ENCODE measurements at regions not wholly inside any gene's neighbourhood (a gene's known extent, or its start where the extent isn't known, plus 50 kb on each side); places are given as distances from the start of the nearest gene placed in this dataset.

DNA sequence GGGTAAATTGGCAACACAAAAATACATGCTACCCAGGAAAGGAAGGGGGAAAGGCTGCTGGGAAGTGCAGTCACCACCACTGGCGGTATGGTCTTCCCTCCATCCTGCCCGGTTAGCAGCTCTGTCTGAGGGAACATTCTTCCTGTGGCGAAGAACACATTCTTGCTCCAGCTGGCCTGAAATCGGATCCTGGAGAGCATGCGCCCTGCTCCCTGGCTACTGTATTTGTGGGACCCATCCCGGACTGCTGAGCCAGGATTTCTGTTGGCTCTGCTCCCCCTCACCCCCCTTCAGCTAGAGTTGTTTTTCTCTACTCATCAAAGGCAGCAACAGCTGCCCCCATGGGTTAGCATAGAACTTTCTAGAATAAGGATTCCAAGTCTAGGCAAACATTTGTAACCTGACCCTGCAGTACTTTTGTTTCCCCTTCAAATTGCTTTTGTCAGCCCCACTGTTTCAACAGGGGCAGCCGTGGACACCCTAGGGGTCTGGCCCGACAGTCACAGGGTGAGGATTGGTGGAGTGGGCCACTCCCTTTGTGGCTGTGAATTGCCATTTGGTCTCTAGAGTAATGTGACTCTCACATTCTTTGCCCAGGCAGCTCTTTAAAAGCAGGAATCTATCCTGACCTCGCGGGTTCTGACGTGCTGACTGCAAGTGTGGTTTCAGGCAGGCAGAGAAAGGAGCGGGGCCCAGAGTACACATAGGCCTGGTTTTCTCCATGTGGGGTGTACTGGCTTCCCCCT is 157.7 kb downstream of the TOMM20 start (continued):
- TF ChIP-seq ZNF230 (CRISPR knock-in tag; IDR thresholded peaks at IDR 0.05) (no peak), ARID3A (IDR thresholded peaks at IDR 0.05; ENCODE audit: low read depth, low read length) (no peak), FOXJ3 (CRISPR knock-in tag; IDR thresholded peaks at IDR 0.05; ENCODE audit: borderline replicate concordance) (no peak), SIN3A (IDR thresholded peaks at IDR 0.05; ENCODE audit: borderline replicate concordance, low read depth, low read length) (no peak), ZMAT5 (CRISPR knock-in tag; IDR thresholded peaks at IDR 0.05; ENCODE audit: borderline replicate concordance, low read depth) (no peak), ZNF451 (CRISPR knock-in tag; IDR thresholded peaks at IDR 0.05) (no peak), EP300 (IDR thresholded peaks at IDR 0.05; ENCODE audit: low read depth in 2 of 2, low read length in 2 of 2) (0 out of 4 replicates have a peak, but pooled peaks of 1 of the 2 experiments have one; percentile 19), EP300 (CRISPR knock-in tag; IDR thresholded peaks at IDR 0.05; ENCODE audit: borderline replicate concordance) (no peak), KAT8 (CRISPR knock-in tag; IDR thresholded peaks at IDR 0.05) (no peak), ZNF800 (CRISPR knock-in tag; IDR thresholded peaks at IDR 0.05) (no peak), FOXA1 (IDR thresholded peaks at IDR 0.05) (no peak), FOXA1 (CRISPR knock-in tag; IDR thresholded peaks at IDR 0.05) (no peak)
- TF ChIP-seq, protein P1, sequence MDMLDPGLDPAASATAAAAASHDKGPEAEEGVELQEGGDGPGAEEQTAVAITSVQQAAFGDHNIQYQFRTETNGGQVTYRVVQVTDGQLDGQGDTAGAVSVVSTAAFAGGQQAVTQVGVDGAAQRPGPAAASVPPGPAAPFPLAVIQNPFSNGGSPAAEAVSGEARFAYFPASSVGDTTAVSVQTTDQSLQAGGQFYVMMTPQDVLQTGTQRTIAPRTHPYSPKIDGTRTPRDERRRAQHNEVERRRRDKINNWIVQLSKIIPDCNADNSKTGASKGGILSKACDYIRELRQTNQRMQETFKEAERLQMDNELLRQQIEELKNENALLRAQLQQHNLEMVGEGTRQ (IDR thresholded peaks at IDR 0.05; ENCODE audit: low read depth, low read length): no peak
- TF ChIP-seq, protein P1 (CRISPR knock-in tag; IDR thresholded peaks at IDR 0.05; ENCODE audit: borderline replicate concordance): no peak
- TF ChIP-seq, protein P2, sequence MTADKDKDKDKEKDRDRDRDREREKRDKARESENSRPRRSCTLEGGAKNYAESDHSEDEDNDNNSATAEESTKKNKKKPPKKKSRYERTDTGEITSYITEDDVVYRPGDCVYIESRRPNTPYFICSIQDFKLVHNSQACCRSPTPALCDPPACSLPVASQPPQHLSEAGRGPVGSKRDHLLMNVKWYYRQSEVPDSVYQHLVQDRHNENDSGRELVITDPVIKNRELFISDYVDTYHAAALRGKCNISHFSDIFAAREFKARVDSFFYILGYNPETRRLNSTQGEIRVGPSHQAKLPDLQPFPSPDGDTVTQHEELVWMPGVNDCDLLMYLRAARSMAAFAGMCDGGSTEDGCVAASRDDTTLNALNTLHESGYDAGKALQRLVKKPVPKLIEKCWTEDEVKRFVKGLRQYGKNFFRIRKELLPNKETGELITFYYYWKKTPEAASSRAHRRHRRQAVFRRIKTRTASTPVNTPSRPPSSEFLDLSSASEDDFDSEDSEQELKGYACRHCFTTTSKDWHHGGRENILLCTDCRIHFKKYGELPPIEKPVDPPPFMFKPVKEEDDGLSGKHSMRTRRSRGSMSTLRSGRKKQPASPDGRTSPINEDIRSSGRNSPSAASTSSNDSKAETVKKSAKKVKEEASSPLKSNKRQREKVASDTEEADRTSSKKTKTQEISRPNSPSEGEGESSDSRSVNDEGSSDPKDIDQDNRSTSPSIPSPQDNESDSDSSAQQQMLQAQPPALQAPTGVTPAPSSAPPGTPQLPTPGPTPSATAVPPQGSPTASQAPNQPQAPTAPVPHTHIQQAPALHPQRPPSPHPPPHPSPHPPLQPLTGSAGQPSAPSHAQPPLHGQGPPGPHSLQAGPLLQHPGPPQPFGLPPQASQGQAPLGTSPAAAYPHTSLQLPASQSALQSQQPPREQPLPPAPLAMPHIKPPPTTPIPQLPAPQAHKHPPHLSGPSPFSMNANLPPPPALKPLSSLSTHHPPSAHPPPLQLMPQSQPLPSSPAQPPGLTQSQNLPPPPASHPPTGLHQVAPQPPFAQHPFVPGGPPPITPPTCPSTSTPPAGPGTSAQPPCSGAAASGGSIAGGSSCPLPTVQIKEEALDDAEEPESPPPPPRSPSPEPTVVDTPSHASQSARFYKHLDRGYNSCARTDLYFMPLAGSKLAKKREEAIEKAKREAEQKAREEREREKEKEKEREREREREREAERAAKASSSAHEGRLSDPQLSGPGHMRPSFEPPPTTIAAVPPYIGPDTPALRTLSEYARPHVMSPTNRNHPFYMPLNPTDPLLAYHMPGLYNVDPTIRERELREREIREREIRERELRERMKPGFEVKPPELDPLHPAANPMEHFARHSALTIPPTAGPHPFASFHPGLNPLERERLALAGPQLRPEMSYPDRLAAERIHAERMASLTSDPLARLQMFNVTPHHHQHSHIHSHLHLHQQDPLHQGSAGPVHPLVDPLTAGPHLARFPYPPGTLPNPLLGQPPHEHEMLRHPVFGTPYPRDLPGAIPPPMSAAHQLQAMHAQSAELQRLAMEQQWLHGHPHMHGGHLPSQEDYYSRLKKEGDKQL (CRISPR knock-in tag; IDR thresholded peaks at IDR 0.05; ENCODE audit: low read depth): no peak
